Heart right ventricle (tissue), 16 donors: ENCODE measurements at regions not wholly inside any gene's neighbourhood (a gene's known extent, or its start where the extent isn't known, plus 50 kb on each side); places are given as distances from the start of the nearest gene placed in this dataset.
A peak's percentile ranks its signal among the peaks of the same experiment; 100 is the strongest.
"Not testable (repeated sequence)": the region's sequence is repeated elsewhere in the genome, so short reads cannot be mapped to it uniquely, and the experiment has no call there.

ENCODE experiments used
- ATAC-seq, 8 donors: fragments of 200-7000 bp; cut with Tn5 transposase; one replicate each; pipeline ENCODE4 v1.9.1; 2020; ENCODE audit warnings: mild to moderate bottlenecking in 8 of 8, moderate library complexity in 8 of 8, moderate number of reproducible peaks in 1 of 8
- DNase-seq, 2 donors: peaks; one replicate each; pipeline ENCODE4 v3.0.0-alpha.2; 2020
- H3K27ac ChIP-seq, 10 donors: fragments of 200-600 bp; sonication (generic) in 2 of 10; one replicate each; pipeline versions ENCODE4 v1.5.0 to v1.8.0; 2020 to 2022; ENCODE audit warnings: mild to moderate bottlenecking in 3 of 10
- H3K27me3 ChIP-seq, 7 donors: fragments of 200-600 bp; one replicate each; pipeline ENCODE4 v1.8.0; 2021 to 2022; ENCODE audit warnings: mild to moderate bottlenecking in 2 of 7
- H3K36me3 ChIP-seq, 9 donors: fragments of 200-600 bp; sonication (generic) in 1 of 9; one replicate each; pipeline versions ENCODE4 v1.5.0 to v1.8.0; 2020 to 2022; ENCODE audit warnings: mild to moderate bottlenecking in 2 of 9
- H3K4me1 ChIP-seq, 9 donors: fragments of 200-600 bp; sonication (generic) in 1 of 9; one replicate each; pipeline versions ENCODE4 v1.5.0 to v1.8.0; 2020 to 2022; ENCODE audit warnings: mild to moderate bottlenecking in 4 of 9
- H3K4me3 ChIP-seq, 10 donors: fragments of 200-600 bp; sonication (generic) in 2 of 10; one replicate each; pipeline versions ENCODE4 v1.5.0 to v1.8.0; 2020 to 2022; ENCODE audit warnings: mild to moderate bottlenecking in 7 of 10, moderate library complexity in 2 of 10
- H3K9me3 ChIP-seq, 11 donors: fragments of 200-600 bp in 10 of 11; sonication (generic) in 2 of 11; one replicate each; pipeline versions ENCODE4 v1.5.0 to v1.8.0; 2013 to 2022; ENCODE audit warnings: mild to moderate bottlenecking in 2 of 11, control low read depth in 1 of 11, moderate library complexity in 1 of 11
- WGBS, 2 donors: extraction: QIAGEN DNeasy Blood & Tissue Kit; methylation state at CpG; one replicate each; pipeline ENCODE4 v1.1.7; 2013; ENCODE audit warnings: inconsistent platforms in 1 of 2; 5-methylcytosine and 5-hydroxymethylcytosine counted together
- intact Hi-C, 10 donors: fragments of 100-400 bp; cut with DNase I; formaldehyde crosslinking; loops; one replicate each; pipeline versions ENCODE4 v1.11.1 to v1.14.2; 2022
- TF ChIP-seq, protein P1 (sequence below), 9 donors: fragments of 200-600 bp; sonication (generic) in 2 of 9; IDR thresholded peaks; one replicate each; pipeline versions ENCODE4 v1.5.0 to v1.8.0; 2021 to 2022; ENCODE audit warnings: antibody characterized with exemption in 9 of 9, mild to moderate bottlenecking in 5 of 9, moderate library complexity in 1 of 9
- donor health status: Arrhythmogenic right ventricular cardiomyopathy.
- donor health status: ischemic (EF 13 %, LVEDD 7.1; RV severe dilation, severe dysfunction).
- donor health status: healthy with polysubstance abuse.
- donor health status: DM: no; HTN: yes; CAD: no.
- donor health status: DM: no; HTN: no; CAD: no.
- donor health status: ischemic (EF 25% LVEDD 6.9; RV normal size, moderate dysfunction).
- donor health status: ischemic (EF 25% LVEDD 5.7; RV mildly dilated, moderate dysfunction).
- donor health status: healthy.
- donor health status: DM: yes; HTN: yes; CAD: no.
- donor health status: Ischemic cardiomyopathy.
- donor health status: ischemic (EF 35%, LVEDD 5.7; RV mildly dilated, moderate dysfunction).
- donor health status: nonischemic (EF 11% LVEDD 7.7; RV severe dilation, severe dysfunction).
- donor health status: DM: yes; HTN: yes; CAD: no.
- donor health status: PGD.
- donor health status: ischemic (EF 29% LVEDD 5.4; RV normal size, mild dysfunction).
- donor health status: nonischemic (EF 23%, LVEDD 6.1; RV moderate dilation, normal function).

- H3K27me3 ChIP-seq = no peaks in the 10 kb centered on the region
- H3K9me3 ChIP-seq = no peaks in the 10 kb centered on the region
- peaks cover 0 to 41% (median 0%) of the 10 kb centered on the region in 9 donors for H3K4me1 ChIP-seq
- TF ChIP-seq, protein P1, sequence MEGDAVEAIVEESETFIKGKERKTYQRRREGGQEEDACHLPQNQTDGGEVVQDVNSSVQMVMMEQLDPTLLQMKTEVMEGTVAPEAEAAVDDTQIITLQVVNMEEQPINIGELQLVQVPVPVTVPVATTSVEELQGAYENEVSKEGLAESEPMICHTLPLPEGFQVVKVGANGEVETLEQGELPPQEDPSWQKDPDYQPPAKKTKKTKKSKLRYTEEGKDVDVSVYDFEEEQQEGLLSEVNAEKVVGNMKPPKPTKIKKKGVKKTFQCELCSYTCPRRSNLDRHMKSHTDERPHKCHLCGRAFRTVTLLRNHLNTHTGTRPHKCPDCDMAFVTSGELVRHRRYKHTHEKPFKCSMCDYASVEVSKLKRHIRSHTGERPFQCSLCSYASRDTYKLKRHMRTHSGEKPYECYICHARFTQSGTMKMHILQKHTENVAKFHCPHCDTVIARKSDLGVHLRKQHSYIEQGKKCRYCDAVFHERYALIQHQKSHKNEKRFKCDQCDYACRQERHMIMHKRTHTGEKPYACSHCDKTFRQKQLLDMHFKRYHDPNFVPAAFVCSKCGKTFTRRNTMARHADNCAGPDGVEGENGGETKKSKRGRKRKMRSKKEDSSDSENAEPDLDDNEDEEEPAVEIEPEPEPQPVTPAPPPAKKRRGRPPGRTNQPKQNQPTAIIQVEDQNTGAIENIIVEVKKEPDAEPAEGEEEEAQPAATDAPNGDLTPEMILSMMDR (IDR thresholded peaks at IDR 0.05) = no peak
- 57 to 70% methylated on average over 3 of the region's 3 CpGs for WGBS, 2 donors
- intact Hi-C loops = no loop called here
- no peaks in the 10 kb centered on the region for H3K36me3 ChIP-seq
- DNase-seq (no peak), ATAC-seq (no peak)
- peak overlapping the region in 1 of 10 donors; percentile 79 for H3K27ac ChIP-seq
- H3K4me3 ChIP-seq = no peak overlapping the region
These were observed 234.5 kb downstream of the PCSK1 start for GRCh38 chr5:96198356-96199058.

- intact Hi-C loops = not testable (repeated sequence)
These were observed 235.3 kb downstream of the PCSK1 start for GRCh38 chr5:96197767-96198166.

DNA sequence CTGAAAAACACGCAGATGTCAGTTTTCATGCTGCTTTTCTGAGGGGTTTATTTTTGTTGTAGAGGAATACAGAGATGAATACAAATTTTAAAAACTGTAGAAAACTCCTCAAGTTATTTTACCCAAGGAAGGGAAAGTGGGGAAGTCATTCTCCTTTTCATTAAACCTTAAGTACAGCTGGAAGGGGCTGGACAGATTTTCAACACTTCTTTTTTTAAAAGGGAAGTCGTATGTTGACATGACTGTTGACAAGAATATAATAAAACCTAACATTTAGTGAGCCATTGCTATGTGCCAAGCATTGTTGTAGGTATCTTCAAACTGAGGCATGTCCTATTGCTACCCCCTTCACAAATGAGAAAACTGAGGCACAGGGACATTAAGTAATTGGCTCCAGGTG lies 235.7 kb upstream of the ELL2 start:
- H3K4me1 ChIP-seq = peaks cover 0 to 41% (median 0%) of the 10 kb centered on the region in 9 donors
- H3K27ac ChIP-seq = peak overlapping the region in 1 of 10 donors; percentile 79
- intact Hi-C loops = no loop called here

More at GRCh38 chr5:96197767-96198166, 235.3 kb downstream of the PCSK1 start:
- H3K9me3 ChIP-seq, DNase-seq, H3K27me3 ChIP-seq, H3K4me3 ChIP-seq, H3K36me3 ChIP-seq, ATAC-seq: not testable (repeated sequence)
- Histone ChIP-seq H3K4me1 (peaks cover 0 to 41% (median 0%) of the 10 kb centered on the region in 9 donors), H3K27ac (peak overlapping the region in 1 of 10 donors; percentile 79)
- 91 to 98% methylated on average over 3 of the region's 3 CpGs for WGBS, 2 donors

DNA sequence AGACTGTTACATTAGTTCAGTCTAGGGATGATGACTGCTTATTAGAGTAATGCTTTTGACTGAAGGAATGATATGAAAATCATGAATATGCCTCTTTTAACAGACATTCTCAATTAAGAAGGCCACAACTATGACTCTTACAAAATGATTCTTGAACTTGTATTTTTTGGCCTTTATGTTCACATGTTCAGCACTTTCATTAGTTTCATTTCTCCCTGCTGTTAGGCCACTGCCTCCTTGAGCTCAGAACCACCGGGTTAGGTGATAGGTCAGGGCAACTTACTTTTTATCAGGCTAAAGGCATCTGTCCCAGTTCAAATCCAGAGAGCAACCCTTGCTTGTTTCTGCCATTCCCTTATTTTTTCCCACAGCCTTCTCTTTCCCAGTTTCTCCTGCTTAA lies 235.2 kb upstream of the ELL2 start:
- Histone ChIP-seq H3K4me1 (peaks cover 0 to 41% (median 0%) of the 10 kb centered on the region in 9 donors), H3K27ac (peak overlapping the region in 1 of 10 donors; percentile 79), H3K4me3 (no peak overlapping the region), H3K36me3 (no peaks in the 10 kb centered on the region), H3K9me3 (no peaks in the 10 kb centered on the region), H3K27me3 (no peaks in the 10 kb centered on the region)
- 60 to 90% methylated on average over 1 of the region's 1 CpG for WGBS, 2 donors
- intact Hi-C loops = no loop called here
- DNase-seq (no peak), ATAC-seq (no peak)
- TF ChIP-seq, protein P1 (IDR thresholded peaks at IDR 0.05) = no peak

More for the DNA sequence above, 235.7 kb upstream of the ELL2 start:
- ATAC-seq (no peak), DNase-seq (no peak)
- Histone ChIP-seq H3K27me3 (no peaks in the 10 kb centered on the region), H3K9me3 (no peaks in the 10 kb centered on the region), H3K4me3 (no peak overlapping the region), H3K36me3 (no peaks in the 10 kb centered on the region)
- TF ChIP-seq, protein P1 (IDR thresholded peaks at IDR 0.05) = no peak
- WGBS, 2 donors = 70 to 76% methylated on average over 2 of the region's 2 CpGs

GRCh38 chr5:96196407-96196806 lies 234.8 kb upstream of the ELL2 start:
- Histone ChIP-seq H3K9me3 (no peaks in the 10 kb centered on the region), H3K27me3 (no peaks in the 10 kb centered on the region), H3K4me3 (no peak overlapping the region), H3K36me3 (no peaks in the 10 kb centered on the region), H3K27ac (peak overlapping the region in 1 of 10 donors; percentile 79), H3K4me1 (peaks cover 0 to 41% (median 0%) of the 10 kb centered on the region in 9 donors)
- intact Hi-C loops = no loop called here
- no peak for ATAC-seq
- TF ChIP-seq, protein P1 (IDR thresholded peaks at IDR 0.05) = no peak
- no peak for DNase-seq
- 85 to 91% methylated on average over 4 of the region's 4 CpGs for WGBS, 2 donors
